Cardiac muscle cell (in vitro differentiated cells and primary cell): ENCODE measurements at regions not wholly inside any gene's neighbourhood (a gene's known extent, or its start where the extent isn't known, plus 50 kb on each side); places are given as distances from the start of the nearest gene placed in this dataset.

ENCODE experiments used
- DNase-seq, 2 donors: peaks; one replicate each; pipeline versions ENCODE4 v3.0.0 to v3.0.0-alpha.2; 2010 to 2017; ENCODE audit warnings: low read depth in 1 of 2, low spot score in 1 of 2
- H3K27ac ChIP-seq: fragments of 200-600 bp; sonication (generic); 2 replicates; pipeline ENCODE4 v1.5.1; 2016
- H3K27me3 ChIP-seq: fragments of 200-600 bp; sonication (generic); 2 replicates; pipeline ENCODE4 v1.6.0; 2016; ENCODE audit warnings: control low read depth
- H3K36me3 ChIP-seq: fragments of 200-600 bp; sonication (generic); 2 replicates; pipeline ENCODE4 v1.5.1; 2016; ENCODE audit warnings: control low read depth
- H3K4me1 ChIP-seq: fragments of 200-600 bp; sonication (generic); 2 replicates; pipeline ENCODE4 v1.8.1; 2017; ENCODE audit warnings: low read depth, mild to moderate bottlenecking, mixed run types
- H3K4me3 ChIP-seq: fragments of 200-600 bp; sonication (generic); 2 replicates; pipeline ENCODE4 v1.5.1; 2016; ENCODE audit warnings: mild to moderate bottlenecking
- H3K9me3 ChIP-seq: fragments of 200-600 bp; sonication (generic); 2 replicates; pipeline ENCODE4 v1.5.1; 2017; ENCODE audit warnings: low read depth, mild to moderate bottlenecking, control low read depth
- CTCF ChIP-seq: IDR thresholded peaks from 2 replicates; pipeline ENCODE4 v1.5.1; 2012; ENCODE audit warnings: low read depth, mild to moderate bottlenecking, low read length

GRCh38 chr4:89556601-89557305 lies 249.2 kb upstream of the GPRIN3 start:
- DNase-seq = peak in 1 of 2 donors; percentile 21
- Histone ChIP-seq H3K36me3 (no peaks in the 10 kb centered on the region), H3K9me3 (no peaks in the 10 kb centered on the region), H3K27ac (no peak overlapping the region), H3K27me3 (no peaks in the 10 kb centered on the region), H3K4me3 (no peak overlapping the region), H3K4me1 (peaks cover 12% of the 10 kb centered on the region)
- TF ChIP-seq CTCF = no peak

- no peak for TF ChIP-seq CTCF
- H3K27ac ChIP-seq = no peak overlapping the region
These were observed 243.6 kb upstream of the GPRIN3 start for GRCh38 chr4:89551191-89551590.

GRCh38 chr4:89549907-89550306 lies 242.3 kb upstream of the GPRIN3 start:
- H3K4me1 ChIP-seq = no peaks in the 10 kb centered on the region
- no peaks in the 10 kb centered on the region for H3K36me3 ChIP-seq
- TF ChIP-seq CTCF = no peak
- no peaks in the 10 kb centered on the region for H3K9me3 ChIP-seq
- H3K27ac ChIP-seq = no peak overlapping the region
- peak in 1 of 2 donors; percentile 70 for DNase-seq
- no peak overlapping the region for H3K4me3 ChIP-seq
- no peaks in the 10 kb centered on the region for H3K27me3 ChIP-seq

More at GRCh38 chr4:89551191-89551590, 243.6 kb upstream of the GPRIN3 start:
- Histone ChIP-seq H3K9me3 (no peaks in the 10 kb centered on the region), H3K36me3 (no peaks in the 10 kb centered on the region), H3K4me3 (no peak overlapping the region), H3K4me1 (no peaks in the 10 kb centered on the region), H3K27me3 (no peaks in the 10 kb centered on the region)
- DNase-seq = no peak

- Histone ChIP-seq H3K9me3 (no peaks in the 10 kb centered on the region), H3K27me3 (no peaks in the 10 kb centered on the region), H3K4me3 (no peak overlapping the region), H3K27ac (no peak overlapping the region), H3K36me3 (no peaks in the 10 kb centered on the region), H3K4me1 (no peaks in the 10 kb centered on the region)
- DNase-seq = no peak
- no peak for TF ChIP-seq CTCF
These were observed 237.7 kb upstream of the GPRIN3 start for GRCh38 chr4:89545315-89545714.

GRCh38 chr4:89541998-89542397 lies 234.4 kb upstream of the GPRIN3 start:
- no peak for TF ChIP-seq CTCF

More at GRCh38 chr4:89541998-89542397, 234.4 kb upstream of the GPRIN3 start:
- no peaks in the 10 kb centered on the region for H3K27me3 ChIP-seq
- H3K4me3 ChIP-seq = no peak overlapping the region
- no peaks in the 10 kb centered on the region for H3K4me1 ChIP-seq
- no peaks in the 10 kb centered on the region for H3K9me3 ChIP-seq
- no peak overlapping the region for H3K27ac ChIP-seq
- DNase-seq = no peak
- no peaks in the 10 kb centered on the region for H3K36me3 ChIP-seq
